GM12878 (cell line): ENCODE measurements at regions not wholly inside any gene's neighbourhood (a gene's known extent, or its start where the extent isn't known, plus 50 kb on each side); places are given as distances from the start of the nearest gene placed in this dataset.

Source experiments
- ATAC-seq: fragments of 200-7000 bp; cut with Tn5 transposase; 3 replicates; pipeline ENCODE4 v1.9.1; 2020; ENCODE audit warnings: mild to moderate bottlenecking, moderate library complexity
- BruUV-seq: library from RNA; stranded (reverse); fragments of 400-500 nt; replicated peaks from 2 replicates; lab custom pipeline; 2021; lab: Mats Ljungman, UMichigan
- CTCF ChIA-PET: fragments of 300-600 bp; sonication (Branson Sonifier 250); formaldehyde crosslinking; extraction: SDS; loops from one replicate; lab custom pipeline; 2021; ENCODE audit warnings: inconsistent platforms; lab: Yijun Ruan, JAX
- POLR2A ChIA-PET: fragments of 350-600 bp; formaldehyde crosslinking; extraction: SDS; loops from one replicate; lab custom pipeline; 2021; ENCODE audit warnings: inconsistent platforms; lab: Charles Lee
- RAD21 ChIA-PET: fragments of 300-600 bp; sonication (Branson Sonifier 250); formaldehyde crosslinking; loops from one replicate; lab custom pipeline; 2023; ENCODE audit warnings: antibody characterized with exemption; ENCODE audit not compliant: unreplicated experiment; lab: Charles Lee
- SMC1A ChIA-PET: fragments of 300-600 bp; sonication (Branson Sonifier 250); formaldehyde crosslinking; loops from one replicate; lab custom pipeline; 2023; ENCODE audit not compliant: unreplicated experiment, uncharacterized antibody; lab: Charles Lee
- DNase-seq: peaks from one replicate; pipeline ENCODE4 v3.0.0-alpha.2; 2011; ENCODE audit warnings: low read depth, low spot score
- FAIRE-seq: peaks from 3 replicates; lab custom pipeline; 2011; peaks lifted over from hg19 to GRCh38; lab: Jason Lieb, UNC
- H2AFZ ChIP-seq: 2 replicates; pipeline ENCODE4 v1.6.0; 2011; ENCODE audit warnings: low read depth, low read length, control low read depth; ENCODE audit not compliant: control insufficient read depth
- H3K27ac ChIP-seq: 2 replicates; pipeline ENCODE4 v1.5.1; 2011; ENCODE audit warnings: control low read depth; ENCODE audit not compliant: control insufficient read depth, insufficient read depth
- H3K27me3 ChIP-seq, 2 experiments: replicated peaks in 1 of 2; 2 replicates each; pipeline versions ENCODE4 v1.6.0 to v1.6.1; 2011; ENCODE audit warnings: low read length in 1 of 2; ENCODE audit not compliant: control insufficient read depth in 2 of 2, insufficient read depth in 2 of 2
- H3K36me3 ChIP-seq, 2 experiments: 2 replicates each; pipeline ENCODE4 v1.5.1; 2011; ENCODE audit warnings: low read length in 1 of 2; ENCODE audit not compliant: control insufficient read depth in 2 of 2, insufficient read depth in 2 of 2
- H3K4me1 ChIP-seq: 2 replicates; pipeline ENCODE4 v1.6.1; 2011; ENCODE audit warnings: mild to moderate bottlenecking, low read length, moderate library complexity, mixed read lengths; ENCODE audit not compliant: control insufficient read depth, insufficient read depth
- H3K4me2 ChIP-seq: 2 replicates; pipeline ENCODE4 v1.6.0; 2011; ENCODE audit warnings: control low read depth; ENCODE audit not compliant: control insufficient read depth, insufficient read depth
- H3K4me3 ChIP-seq: fragments of 200-600 bp; sonication (generic); 2 replicates; pipeline ENCODE4 v1.5.1; 2016
- H3K79me2 ChIP-seq: 2 replicates; pipeline ENCODE4 v1.6.0; 2011; ENCODE audit warnings: low read length; ENCODE audit not compliant: control insufficient read depth, insufficient read depth
- H3K9ac ChIP-seq: 2 replicates; pipeline ENCODE4 v1.8.0; 2011; ENCODE audit warnings: low read length, control low read depth, mixed read lengths; ENCODE audit not compliant: control insufficient read depth, insufficient read depth
- H3K9me3 ChIP-seq: replicated peaks from 3 replicates; pipeline ENCODE4 v1.5.1; 2011; ENCODE audit warnings: mild to moderate bottlenecking, low read length; ENCODE audit not compliant: control insufficient read depth, insufficient read depth
- H4K20me1 ChIP-seq: 2 replicates; pipeline ENCODE4 v1.6.0; 2011; ENCODE audit not compliant: control insufficient read depth, insufficient read depth
- CBX5 ChIP-seq: sonication (generic); IDR thresholded peaks from 2 replicates; pipeline ENCODE4 v1.6.1; 2016; ENCODE audit warnings: low read depth, moderate library complexity, mild to moderate bottlenecking, inconsistent platforms
- E4F1 ChIP-seq: fragments of 450-650 bp; IDR thresholded peaks from 2 replicates; pipeline ENCODE4 v1.6.1; 2018; ENCODE audit warnings: borderline replicate concordance, mild to moderate bottlenecking; ENCODE audit not compliant: partially characterized antibody
- EP300 ChIP-seq, 2 experiments: fragments of 150-350 bp in 1 of 2; IDR thresholded peaks; 2 replicates each; pipeline ENCODE4 v1.6.1; 2011 to 2012; ENCODE audit warnings: low read depth in 2 of 2, low read length in 2 of 2, borderline replicate concordance in 1 of 2, improper control_type of control experiment in 1 of 2, inconsistent platforms in 1 of 2; ENCODE audit not compliant: control insufficient read depth in 1 of 2
- EZH2 ChIP-seq: IDR thresholded peaks from 2 replicates; pipeline ENCODE4 v1.6.1; 2012; ENCODE audit warnings: low read depth, mild to moderate bottlenecking, control low read depth, inconsistent platforms, low read length, borderline replicate concordance; ENCODE audit not compliant: control insufficient read depth
- FOXM1 ChIP-seq: IDR thresholded peaks from 2 replicates; pipeline ENCODE4 v1.6.1; 2012; ENCODE audit warnings: low read depth, mild to moderate bottlenecking, inconsistent platforms, low read length, moderate library complexity
- LARP7 ChIP-seq: fragments of 450-650 bp; IDR thresholded peaks from 2 replicates; pipeline ENCODE4 v1.6.1; 2017; ENCODE audit warnings: mild to moderate bottlenecking
- MTA3 ChIP-seq: IDR thresholded peaks from 2 replicates; pipeline ENCODE4 v1.6.1; 2012; ENCODE audit warnings: low read length, inconsistent platforms, borderline replicate concordance
- NR2F1 ChIP-seq: fragments of 450-650 bp; conservative IDR thresholded peaks from 2 replicates; pipeline ENCODE4 v1.6.1; 2017; ENCODE audit warnings: mild to moderate bottlenecking
- RFX5 ChIP-seq: IDR thresholded peaks from 2 replicates; pipeline ENCODE4 v1.6.1; 2011; ENCODE audit warnings: low read depth, low read length, improper control_type of control experiment
- RUNX3 ChIP-seq: IDR thresholded peaks from 2 replicates; pipeline ENCODE4 v1.6.1; 2012; ENCODE audit warnings: low read length, inconsistent platforms
- SIN3A ChIP-seq: IDR thresholded peaks from 2 replicates; pipeline ENCODE4 v1.6.1; 2012; ENCODE audit warnings: low read depth, low read length, improper control_type of control experiment
- TBL1XR1 ChIP-seq: IDR thresholded peaks from 2 replicates; pipeline ENCODE4 v1.6.1; 2012; ENCODE audit warnings: low read depth, low read length, improper control_type of control experiment
- USF1 ChIP-seq: IDR thresholded peaks from 2 replicates; pipeline ENCODE4 v1.6.1; 2011; ENCODE audit warnings: borderline replicate concordance, low read depth, mild to moderate bottlenecking, moderate library complexity, mixed read lengths, low read length; ENCODE audit not compliant: insufficient read depth; ENCODE audit errors: extremely low read length
- ZZZ3 ChIP-seq: IDR thresholded peaks from 2 replicates; pipeline ENCODE4 v1.6.1; 2011; ENCODE audit warnings: low read depth; ENCODE audit not compliant: control insufficient read depth, insufficient read length
- WGBS: methylation state at CpG from one replicate; pipeline ENCODE4 v1.1.6; 2016; ENCODE audit warnings: low lambda C conversion rate; ENCODE audit not compliant: insufficient replicate concordance, insufficient coverage; ENCODE audit errors: missing lambda C conversion rate; 5-methylcytosine and 5-hydroxymethylcytosine counted together
- in situ Hi-C: fragments of 300-500 bp; cut with MboI; formaldehyde crosslinking; loops from 9 replicates; pipeline ENCODE4 v1.14.3; 2018; ENCODE audit warnings: mixed read lengths
- intact Hi-C: fragments of 100-400 bp; cut with micrococcal nuclease; formaldehyde crosslinking; loops from one replicate; pipeline ENCODE4 v1.14.2; 2022; ENCODE audit not compliant: unreplicated experiment

GRCh38 chr2:184528119-184528518 is 70.2 kb upstream of the ZNF804A start:
- BruUV-seq, result no TSS peak
- Histone ChIP-seq H3K4me3 (no peak overlapping the region), H3K79me2 (no peaks in the 10 kb centered on the region), H2AFZ (no peak overlapping the region), H3K4me1 (no peaks in the 10 kb centered on the region), H3K9me3 (peaks cover 2% of the 10 kb centered on the region; the same call in 1 of the 3 replicates), H3K27me3 (no peaks in the 10 kb centered on the region), H3K27ac (no peak overlapping the region), H3K36me3 (no peaks in the 10 kb centered on the region), H3K4me2 (no peak overlapping the region), H3K9ac (no peak overlapping the region), H4K20me1 (no peaks in the 10 kb centered on the region)
- TF ChIP-seq MTA3 (no peak), NR2F1 (no peak), CBX5 (peak; percentile 88; the same call in 1 of the 2 replicates), SIN3A (no peak), USF1 (no peak), EP300 (IDR thresholded peaks at IDR 0.05; ENCODE audit: borderline replicate concordance in 1 of 2, control insufficient read depth in 1 of 2, low read depth in 2 of 2, low read length in 2 of 2) (no peak)
- POLR2A ChIA-PET, result no interaction called here
- DNase-seq (no peak), ATAC-seq (no peak), FAIRE-seq (no peak)
- whole genome bisulfite sequencing, result 0% methylated on average over 2 of the region's 2 CpGs
- RAD21 ChIA-PET, result no interaction called here
- intact Hi-C loops, result no loop called here
- CTCF ChIA-PET, result interaction anchor here (0.9 kb wide), 1 partner anchor 83 kb away, joined by 3 read pairs; no protein-coding TSS in a partner anchor
- SMC1A ChIA-PET, result no interaction called here
- in situ Hi-C loops, result no loop called here

- WGBS, result 43% methylated on average over 7 of the region's 7 CpGs
- FAIRE-seq, result no peak
- TF ChIP-seq EZH2, result no peak
- no peak for TF ChIP-seq LARP7
- no peak for TF ChIP-seq RFX5
- no peak for TF ChIP-seq FOXM1
- TF ChIP-seq E4F1, result no peak
- TF ChIP-seq RUNX3, result no peak
- TF ChIP-seq TBL1XR1, result no peak
- no peak for TF ChIP-seq ZZZ3
- SMC1A ChIA-PET, result no interaction called here
- no peak for ATAC-seq
- no peaks in the 10 kb centered on the region for H4K20me1 ChIP-seq
- H3K27ac ChIP-seq, result no peak overlapping the region
- BruUV-seq, result no TSS peak
- H3K27me3 ChIP-seq, result no peaks in the 10 kb centered on the region
- intact Hi-C loops, result no loop called here
- H3K79me2 ChIP-seq, result no peaks in the 10 kb centered on the region
- H3K4me3 ChIP-seq, result no peak overlapping the region
- in situ Hi-C loops, result no loop called here
- H3K36me3 ChIP-seq, result no peaks in the 10 kb centered on the region
- no peak overlapping the region for H3K9ac ChIP-seq
- DNase-seq, result no peak
- no peak overlapping the region for H3K4me2 ChIP-seq
- CTCF ChIA-PET, result no interaction called here
- H3K9me3 ChIP-seq, result peaks cover 2% of the 10 kb centered on the region; the same call in 1 of the 3 replicates
- no peaks in the 10 kb centered on the region for H3K4me1 ChIP-seq
- no peak overlapping the region for H2AFZ ChIP-seq
- POLR2A ChIA-PET, result no interaction called here
- RAD21 ChIA-PET, result no interaction called here
These were observed 68.1 kb upstream of the ZNF804A start for GRCh38 chr2:184530239-184530638.
